NCI-H69 (cell line): ENCODE measurements at regions not wholly inside any gene's neighbourhood (a gene's known extent, or its start where the extent isn't known, plus 50 kb on each side); places are given as distances from the start of the nearest gene placed in this dataset.
A peak's percentile ranks its signal among the peaks of the same experiment; 100 is the strongest.

Experiments
- DNase-seq: peaks from one replicate; lab custom pipeline; 2025; lab: John Stamatoyannopoulos, UW

GRCh38 chr20:19807946-19808330 is 49.9 kb downstream of the RIN2 start:
- peak; percentile 77 for DNase-seq

- peak; percentile 89 for DNase-seq
These were observed 50.4 kb downstream of the RIN2 start for GRCh38 chr20:19808498-19808897.

GRCh38 chr20:19809505-19809904 is 51.4 kb downstream of the RIN2 start:
- DNase-seq: peak; percentile 12

GRCh38 chr20:19811231-19811630 is 53.2 kb downstream of the RIN2 start:
- no peak for DNase-seq

GRCh38 chr20:19812056-19812455 is 54.0 kb downstream of the RIN2 start:
- DNase-seq: no peak

- no peak for DNase-seq
These were observed 54.6 kb downstream of the RIN2 start for GRCh38 chr20:19812696-19813095.

- no peak for DNase-seq
These were observed 56.0 kb downstream of the RIN2 start for GRCh38 chr20:19813846-19814640.

- DNase-seq: no peak
These were observed 57.5 kb downstream of the RIN2 start for GRCh38 chr20:19815553-19815991.

GRCh38 chr20:19816386-19816785 is 58.3 kb downstream of the RIN2 start:
- DNase-seq: no peak

- no peak for DNase-seq
These were observed 59.0 kb downstream of the RIN2 start for GRCh38 chr20:19817017-19817416.

- no peak for DNase-seq
These were observed 61.1 kb downstream of the RIN2 start for GRCh38 chr20:19819149-19819548.

GRCh38 chr20:19820555-19821211 is 62.6 kb downstream of the RIN2 start:
- DNase-seq: peak; percentile 54

GRCh38 chr20:19821606-19822005 is 63.5 kb downstream of the RIN2 start:
- DNase-seq: no peak

- DNase-seq: no peak
These were observed 65.2 kb downstream of the RIN2 start for GRCh38 chr20:19823216-19823615.

GRCh38 chr20:19823971-19824370 is 65.9 kb downstream of the RIN2 start:
- peak; percentile 57 for DNase-seq

GRCh38 chr20:19824861-19825260 is 66.8 kb downstream of the RIN2 start:
- no peak for DNase-seq

- DNase-seq: no peak
These were observed 68.3 kb downstream of the RIN2 start for GRCh38 chr20:19826179-19826914.

- no peak for DNase-seq
These were observed 69.8 kb downstream of the RIN2 start for GRCh38 chr20:19827818-19828217.

- DNase-seq: peak; percentile 43
These were observed 70.2 kb downstream of the RIN2 start for GRCh38 chr20:19828232-19828631.

- DNase-seq: no peak
These were observed 72.2 kb downstream of the RIN2 start for GRCh38 chr20:19830211-19830785.

- DNase-seq: no peak
These were observed 74.8 kb downstream of the RIN2 start for GRCh38 chr20:19832875-19833274.

- DNase-seq: no peak
These were observed 75.3 kb downstream of the RIN2 start for GRCh38 chr20:19833395-19833794.
